Motor neuron (in vitro differentiated cells): ENCODE measurements at regions not wholly inside any gene's neighbourhood (a gene's known extent, or its start where the extent isn't known, plus 50 kb on each side); places are given as distances from the start of the nearest gene placed in this dataset.
A peak's percentile ranks its signal among the peaks of the same experiment; 100 is the strongest.

Experiments used
- ATAC-seq, 8 experiments: fragments of 200-7000 bp; cut with Tn5 transposase; replicated peaks in 6 of 8; 2 replicates each; pipeline ENCODE4 v1.8.0; 2021; ENCODE audit warnings: mild to moderate bottlenecking in 8 of 8, moderate library complexity in 8 of 8
- H3K27ac ChIP-seq, 2 donors: fragments of 250-450 bp; sonication (Bioruptor Pico); 2 replicates each; pipeline ENCODE4 v1.9.0; 2021; ENCODE audit warnings: antibody characterized with exemption in 2 of 2, mild to moderate bottlenecking in 2 of 2, moderate library complexity in 1 of 2
- H3K4me1 ChIP-seq, 2 donors: fragments of 250-450 bp; sonication (Bioruptor Pico); replicated peaks in 1 of 2; 2 replicates each; pipeline ENCODE4 v1.6.1; 2021; ENCODE audit warnings: antibody characterized with exemption in 2 of 2, mild to moderate bottlenecking in 2 of 2, moderate library complexity in 1 of 2
- H3K4me3 ChIP-seq, 5 donors: fragments of 250-450 bp; sonication (Bioruptor Pico); 2 replicates each; pipeline ENCODE4 v1.9.0; 2021; ENCODE audit warnings: antibody characterized with exemption in 5 of 5, mild to moderate bottlenecking in 5 of 5, moderate library complexity in 4 of 5
- WGBS, 10 experiments: fragments of 450-650 bp; shearing (Covaris generic); methylation state at CpG; one replicate each; pipeline ENCODE4 v1.0.0; 2022; 5-methylcytosine and 5-hydroxymethylcytosine counted together
- in situ Hi-C, 9 experiments: fragments of 400-800 bp; cut with MboI; loops; one replicate each; pipeline ENCODE4 v1.15.0; 2021; ENCODE audit warnings: low sequenced_read_pairs in 9 of 9, low pct_unique_long_range_greater_than_20kb in 2 of 9; ENCODE audit not compliant: unreplicated experiment in 9 of 9

DNA sequence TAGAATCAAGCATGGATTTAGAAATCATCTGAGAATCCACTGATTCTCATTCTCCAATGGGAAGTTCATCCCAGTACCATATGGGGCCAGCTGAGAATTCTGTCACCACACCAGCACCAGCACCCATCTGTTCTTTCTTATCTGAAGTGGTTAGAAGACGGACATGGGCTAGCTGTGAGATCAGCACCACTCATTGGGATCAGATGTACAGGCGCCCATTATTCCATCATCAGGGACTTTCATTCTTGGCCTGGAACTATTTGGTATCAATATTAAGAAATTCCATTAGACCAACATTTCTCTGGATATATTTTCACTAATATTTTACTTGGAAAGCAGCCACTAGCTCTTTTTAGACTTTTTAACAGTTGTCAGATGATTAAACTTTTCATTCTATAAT is 185.9 kb upstream of the LINC00305 start:
- no peak for ATAC-seq
- in situ Hi-C loops: no loop called here
- Histone ChIP-seq H3K27ac (no peak overlapping the region), H3K4me3 (no peak overlapping the region), H3K4me1 (peaks cover 0 to 8% of the 10 kb centered on the region in 2 donors)
- WGBS, 10 experiments: 0 to 100% (median 82%) methylated on average over 1 of the region's 2 CpGs; no CpG with 5 or more reads in 4 of the 10 experiments

DNA sequence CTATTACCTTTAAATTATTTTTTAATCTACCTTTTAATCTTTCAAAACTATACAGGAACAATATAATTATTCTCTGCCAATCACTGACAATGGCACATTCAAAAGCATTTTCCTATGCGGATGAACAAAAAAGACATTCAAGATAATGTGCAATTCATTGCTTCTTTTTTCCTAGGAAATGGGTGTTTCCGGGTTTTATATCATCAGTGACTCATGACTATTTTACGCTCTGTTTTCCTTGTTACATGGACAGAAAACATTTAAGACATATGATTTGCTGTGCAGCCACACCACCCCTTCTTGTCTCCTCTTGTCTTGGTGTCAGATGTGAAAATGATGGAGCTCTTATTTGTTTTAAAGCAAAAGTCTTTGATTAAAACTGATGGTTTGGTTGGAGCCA is 184.7 kb upstream of the LINC00305 start:
- WGBS, 10 experiments: 0 to 85% (median 60%) methylated on average over 1 to 3 of the region's 3 CpGs
- no peak overlapping the region for H3K27ac ChIP-seq
- peaks cover 0 to 8% of the 10 kb centered on the region in 2 donors for H3K4me1 ChIP-seq
- ATAC-seq: no peak
- H3K4me3 ChIP-seq: no peak overlapping the region
- in situ Hi-C loops: no loop called here

DNA sequence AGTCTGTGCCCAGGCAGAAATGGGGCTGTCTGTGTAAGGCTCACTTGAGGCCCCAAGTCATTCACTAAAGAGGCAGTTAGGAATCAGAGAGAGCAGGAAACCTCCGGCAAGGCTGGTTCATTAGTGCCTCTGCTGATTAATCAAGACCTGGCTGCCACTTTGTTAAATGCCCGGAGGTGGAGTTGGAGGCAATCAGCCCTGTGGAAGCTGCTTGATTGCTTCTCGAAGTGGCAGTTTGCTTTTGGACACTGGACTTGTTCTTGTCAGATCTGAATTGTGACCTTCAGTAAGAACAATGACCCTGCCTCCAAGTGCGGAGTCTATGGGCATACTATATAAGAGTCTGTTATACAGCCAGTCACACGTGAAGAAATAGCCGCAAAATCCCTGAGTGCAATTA is 183.9 kb upstream of the LINC00305 start:
- Histone ChIP-seq H3K4me1 (peaks cover 0 to 8% of the 10 kb centered on the region in 2 donors), H3K27ac (no peak overlapping the region), H3K4me3 (no peak overlapping the region)
- in situ Hi-C loops: no loop called here
- peak in 5 of 8 experiments; percentile 20 to 52 (median 30) for ATAC-seq
- 16 to 100% (median 48%) methylated on average over 1 to 5 of the region's 6 CpGs; no CpG with 5 or more reads in 1 of the 10 experiments for WGBS, 10 experiments

DNA sequence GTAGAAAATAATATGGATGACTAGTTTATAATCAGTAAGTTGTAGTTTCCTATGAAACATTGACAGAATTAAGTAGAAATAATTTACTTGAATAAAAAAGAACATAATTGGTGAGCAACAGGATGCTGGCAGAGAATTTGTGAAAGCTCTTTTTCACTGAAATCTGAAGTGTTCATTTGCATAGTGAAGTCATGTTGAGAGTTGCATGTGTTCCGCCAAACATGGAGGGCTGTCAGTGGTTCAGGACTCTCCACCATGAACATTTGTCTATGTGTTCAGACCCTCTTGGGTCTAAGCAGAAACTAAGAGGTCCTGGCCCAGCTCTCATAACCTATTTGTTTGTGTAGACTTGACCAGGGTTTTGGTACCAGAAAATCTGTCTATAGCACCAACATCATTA is 182.5 kb upstream of the LINC00305 start:
- H3K27ac ChIP-seq: no peak overlapping the region
- WGBS, 10 experiments: 20 to 100% (median 100%) methylated on average over 1 of the region's 1 CpG; no CpG with 5 or more reads in 4 of the 10 experiments
- no peak for ATAC-seq
- in situ Hi-C loops: no loop called here
- H3K4me3 ChIP-seq: no peak overlapping the region
- H3K4me1 ChIP-seq: peaks cover 0 to 8% of the 10 kb centered on the region in 2 donors

DNA sequence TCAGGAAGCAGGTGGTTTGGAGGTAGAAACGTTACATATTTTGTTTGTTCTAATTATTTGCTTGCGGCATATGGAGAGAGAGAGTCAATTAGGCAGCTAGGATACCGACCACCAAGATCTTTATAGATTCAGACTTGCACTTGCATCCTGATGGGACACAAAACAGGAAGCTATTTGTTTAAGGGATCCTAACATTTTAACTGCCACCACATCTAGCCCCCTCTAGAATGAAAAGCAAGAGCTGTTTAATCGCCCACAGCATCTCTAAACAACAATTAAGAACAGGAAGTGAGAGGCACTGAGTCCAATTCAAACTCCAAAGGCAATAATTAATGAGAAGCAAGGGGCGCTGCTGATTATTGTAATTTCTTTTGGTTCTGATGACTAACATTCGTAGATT is 182.0 kb upstream of the LINC00305 start:
- in situ Hi-C loops: no loop called here
- peaks cover 0 to 8% of the 10 kb centered on the region in 2 donors for H3K4me1 ChIP-seq
- H3K4me3 ChIP-seq: no peak overlapping the region
- 4 to 90% (median 75%) methylated on average over 1 to 6 of the region's 6 CpGs for WGBS, 10 experiments
- no peak for ATAC-seq
- no peak overlapping the region for H3K27ac ChIP-seq

DNA sequence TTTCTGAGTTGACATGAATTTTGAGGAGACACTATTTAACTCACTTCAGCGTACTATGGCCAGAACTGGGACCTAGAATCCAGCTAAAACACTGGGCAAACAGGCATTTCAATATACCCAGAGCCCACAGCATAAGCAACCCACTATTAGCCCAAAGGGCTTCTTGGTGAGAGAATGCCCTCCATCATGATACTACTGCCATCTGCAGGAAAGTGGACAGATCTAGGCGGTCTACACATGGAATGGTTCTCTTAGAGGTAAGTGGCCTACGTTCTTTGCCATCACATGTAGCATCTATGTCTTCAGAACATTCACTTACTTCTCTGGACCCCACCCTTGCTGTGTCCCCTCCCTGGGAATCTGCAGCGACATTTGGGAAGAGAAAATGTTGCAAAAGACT is 181.3 kb upstream of the LINC00305 start:
- Histone ChIP-seq H3K4me3 (no peak overlapping the region), H3K4me1 (peaks cover 0 to 8% of the 10 kb centered on the region in 2 donors), H3K27ac (no peak overlapping the region)
- ATAC-seq: no peak
- in situ Hi-C loops: no loop called here
- 0 to 100% (median 40%) methylated on average over 1 to 4 of the region's 4 CpGs; no CpG with 5 or more reads in 3 of the 10 experiments for WGBS, 10 experiments

DNA sequence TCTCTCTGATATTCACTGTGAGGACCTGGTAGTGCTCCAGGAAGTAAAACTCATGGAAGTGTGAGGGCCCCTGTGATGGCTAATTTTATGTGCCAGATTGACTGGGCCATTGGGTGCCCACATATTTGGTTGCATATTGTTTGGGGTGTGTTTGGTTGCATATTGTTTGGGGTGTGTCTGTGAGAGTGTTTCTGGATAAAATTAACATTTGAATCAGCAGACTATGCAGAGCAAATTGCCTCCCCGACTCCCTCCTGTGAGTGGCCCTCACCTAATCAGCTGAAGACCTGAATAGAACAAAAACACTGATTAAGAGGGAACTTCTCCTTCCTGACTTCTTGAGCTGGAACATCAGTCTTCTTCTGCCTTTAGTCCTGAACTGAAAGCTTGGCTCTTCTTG is 173.3 kb upstream of the LINC00305 start:
- no peak for ATAC-seq
- 0 to 89% (median 53%) methylated on average over 1 of the region's 1 CpG; no CpG with 5 or more reads in 2 of the 10 experiments for WGBS, 10 experiments
- in situ Hi-C loops: no loop called here

DNA sequence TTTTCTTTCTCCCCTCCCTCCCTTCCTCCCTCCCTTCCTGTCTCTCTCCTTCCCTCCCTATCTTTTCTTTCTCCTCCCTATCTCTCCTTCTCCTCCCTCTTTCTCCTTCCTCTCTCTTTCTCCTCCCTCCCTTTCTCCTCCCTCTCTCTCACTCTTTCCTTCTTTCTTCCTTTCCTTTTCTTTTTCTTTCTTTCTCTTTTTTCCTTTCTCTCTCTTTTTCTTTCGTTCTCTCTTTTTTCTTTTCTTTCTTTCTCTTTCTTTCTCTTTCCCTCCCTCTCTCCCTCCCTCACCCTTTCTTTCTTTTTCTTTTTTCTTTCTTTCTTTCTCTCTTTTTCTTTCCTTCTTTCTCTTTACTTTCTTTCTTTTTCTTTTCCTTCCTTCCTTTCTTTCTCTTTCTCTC is 169.7 kb upstream of the LINC00305 start:
- Histone ChIP-seq H3K27ac (no peak overlapping the region), H3K4me3 (no peak overlapping the region), H3K4me1 (no peaks in the 10 kb centered on the region)
- in situ Hi-C loops: no loop called here
- WGBS, 10 experiments: 0 to 100% (median 32%) methylated on average over 1 of the region's 1 CpG; no CpG with 5 or more reads in 2 of the 10 experiments
- no peak for ATAC-seq

More for the DNA sequence above, 173.3 kb upstream of the LINC00305 start:
- Histone ChIP-seq H3K27ac (no peak overlapping the region), H3K4me1 (no peaks in the 10 kb centered on the region), H3K4me3 (no peak overlapping the region)

DNA sequence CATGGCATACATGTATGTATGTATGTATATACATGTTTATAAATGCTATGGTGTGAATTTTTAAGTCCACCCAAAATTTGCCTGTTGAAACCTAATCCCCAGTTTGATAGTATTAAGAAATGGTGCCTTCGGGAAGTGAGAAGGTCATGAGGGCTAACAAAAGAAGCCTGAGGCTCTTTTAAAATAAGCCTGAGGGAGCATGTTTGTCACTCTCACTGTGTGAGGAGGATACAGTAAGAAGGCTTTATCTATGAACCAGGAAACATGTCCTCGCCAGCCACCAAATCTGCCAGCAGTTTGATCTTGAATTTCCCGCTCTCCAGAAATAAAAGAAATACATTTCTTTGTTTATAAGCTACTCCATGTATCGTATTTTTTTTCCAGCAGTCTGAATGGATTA is 163.0 kb upstream of the LINC00305 start:
- Histone ChIP-seq H3K4me3 (no peak overlapping the region), H3K27ac (no peak overlapping the region), H3K4me1 (no peaks in the 10 kb centered on the region)
- in situ Hi-C loops: no loop called here
- ATAC-seq: no peak
- 0 to 100% (median 77%) methylated on average over 2 to 4 of the region's 4 CpGs; no CpG with 5 or more reads in 1 of the 10 experiments for WGBS, 10 experiments

DNA sequence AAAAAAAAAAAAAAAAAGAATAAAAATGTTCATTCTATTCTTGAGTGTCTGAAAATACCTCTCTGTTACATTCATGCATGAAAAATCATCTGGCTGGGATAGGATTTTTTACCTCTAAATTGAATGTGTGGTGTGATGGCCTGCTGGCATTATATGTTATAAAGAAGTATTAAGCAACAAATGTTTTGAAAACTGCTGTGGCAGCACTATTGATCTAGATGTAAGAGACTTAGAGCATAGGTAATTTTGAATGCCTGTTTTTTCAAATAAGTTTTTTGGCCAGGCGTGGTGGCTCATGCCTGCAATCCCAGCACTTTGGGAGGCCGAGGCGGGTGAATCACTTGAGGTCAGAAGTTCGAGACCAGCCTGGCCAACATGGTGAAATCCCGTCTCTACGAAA is 147.0 kb upstream of the LINC00305 start:
- Histone ChIP-seq H3K4me3 (no peak overlapping the region), H3K27ac (no peak overlapping the region), H3K4me1 (no peaks in the 10 kb centered on the region)
- no peak for ATAC-seq
- WGBS, 10 experiments: 0 to 100% (median 90%) methylated on average over 1 to 6 of the region's 6 CpGs; no CpG with 5 or more reads in 1 of the 10 experiments
- in situ Hi-C loops: no loop called here

DNA sequence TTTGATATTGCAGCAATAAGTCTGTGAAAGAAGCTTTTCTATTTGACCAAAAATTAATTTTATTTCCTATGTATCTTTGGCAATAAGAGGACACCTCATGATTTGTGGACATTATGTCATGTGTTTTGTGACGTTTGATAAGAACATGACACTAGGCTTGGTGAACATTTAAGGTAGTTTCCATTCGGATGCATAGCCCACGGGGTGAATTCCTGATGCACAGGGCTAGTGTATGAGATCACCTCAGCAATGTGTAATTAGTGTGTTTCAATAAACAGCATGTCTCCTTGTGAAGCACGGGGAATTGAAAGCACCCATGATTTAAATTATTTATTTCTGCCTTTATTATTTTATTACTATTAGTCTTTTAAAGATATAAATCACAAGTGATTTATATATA is 146.1 kb upstream of the LINC00305 start:
- in situ Hi-C loops: no loop called here

DNA sequence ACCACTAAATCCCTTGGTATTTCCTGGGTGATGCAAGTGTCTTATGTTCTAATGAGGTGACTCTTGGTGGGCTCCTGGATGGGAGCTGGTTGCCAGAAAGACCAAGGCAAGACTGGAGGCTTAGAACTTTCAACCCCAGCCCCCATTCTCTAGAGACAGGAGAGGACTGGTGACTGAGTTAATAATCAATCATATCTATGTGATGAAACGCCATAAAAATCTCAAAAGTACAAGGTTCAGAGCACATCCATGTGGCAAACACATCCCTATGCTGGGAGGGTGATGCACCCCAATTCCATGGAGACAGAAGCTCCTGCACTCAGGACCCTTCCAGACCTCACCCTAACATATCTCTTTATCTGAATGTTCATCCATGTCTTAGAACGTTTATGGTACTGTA is 139.5 kb upstream of the LINC00305 start:
- Histone ChIP-seq H3K4me1 (no peaks in the 10 kb centered on the region), H3K27ac (no peak overlapping the region), H3K4me3 (no peak overlapping the region)
- in situ Hi-C loops: no loop called here
- WGBS, 10 experiments: 0 to 100% (median 13%) methylated on average over 1 to 2 of the region's 2 CpGs; no CpG with 5 or more reads in 3 of the 10 experiments
- ATAC-seq: no peak

More for the DNA sequence above, 146.1 kb upstream of the LINC00305 start:
- Histone ChIP-seq H3K27ac (no peak overlapping the region), H3K4me1 (no peaks in the 10 kb centered on the region), H3K4me3 (no peak overlapping the region)
- WGBS, 10 experiments: 0 to 95% (median 75%) methylated on average over 1 to 4 of the region's 4 CpGs
- no peak for ATAC-seq

DNA sequence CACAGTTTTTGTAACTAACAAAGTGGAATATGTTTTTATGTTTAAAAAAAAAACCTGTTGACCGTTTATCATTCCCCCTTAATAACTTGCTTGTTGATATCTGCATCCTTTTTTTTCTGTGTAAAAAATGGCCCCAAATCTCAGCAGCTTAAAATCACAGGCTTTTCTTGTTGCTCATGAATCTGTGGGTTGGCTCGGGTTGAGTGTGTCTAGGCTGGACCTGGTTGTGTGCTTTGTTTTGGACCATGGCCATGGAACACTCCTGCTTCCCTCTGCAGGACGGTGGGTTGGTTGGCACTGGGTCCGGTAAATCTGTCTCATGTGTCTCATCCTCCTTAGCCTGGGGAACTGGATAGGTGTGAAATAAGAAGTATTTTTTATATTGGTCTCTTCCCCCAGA is 139.0 kb upstream of the LINC00305 start:
- Histone ChIP-seq H3K4me1 (no peaks in the 10 kb centered on the region), H3K27ac (no peak overlapping the region), H3K4me3 (no peak overlapping the region)
- 4 to 100% (median 75%) methylated on average over 1 to 4 of the region's 4 CpGs for WGBS, 10 experiments
- in situ Hi-C loops: no loop called here
- no peak for ATAC-seq

DNA sequence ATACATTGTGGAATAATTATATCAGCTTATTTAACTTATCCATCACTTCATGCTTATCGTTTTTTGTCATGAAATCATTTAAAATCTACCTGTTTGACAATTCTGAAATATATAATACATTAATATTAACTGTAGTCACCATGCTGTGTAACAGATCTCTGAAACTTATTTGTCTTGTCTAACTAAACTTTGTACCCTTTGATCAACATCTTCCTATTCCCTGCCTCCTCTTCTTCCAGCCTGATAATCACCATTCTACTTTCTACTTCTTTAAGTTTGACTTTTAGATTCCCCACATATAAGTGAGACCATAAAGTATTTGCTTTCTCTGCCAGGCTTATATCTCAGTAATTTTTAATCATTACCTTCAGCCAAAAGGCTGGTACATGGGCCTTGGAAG is 134.2 kb upstream of the LINC00305 start:
- no peak for ATAC-seq
- in situ Hi-C loops: no loop called here
- no peak overlapping the region for H3K4me3 ChIP-seq
- 0 to 86% (median 63%) methylated on average over 1 of the region's 1 CpG; no CpG with 5 or more reads in 1 of the 10 experiments for WGBS, 10 experiments
- H3K27ac ChIP-seq: no peak overlapping the region
- no peaks in the 10 kb centered on the region for H3K4me1 ChIP-seq
